ENCODE measurements at regions not wholly inside any gene's neighbourhood (a gene's known extent, or its start where the extent isn't known, plus 50 kb on each side); places are given as distances from the start of the nearest gene placed in this dataset.
"Not testable (repeated sequence)": the region's sequence is repeated elsewhere in the genome, so short reads cannot be mapped to it uniquely, and the experiment has no call there.

GRCh38 chr2:49861821-49862220, 707.5 kb upstream of the FSHR start:
- no peak for DNase-seq

DNA sequence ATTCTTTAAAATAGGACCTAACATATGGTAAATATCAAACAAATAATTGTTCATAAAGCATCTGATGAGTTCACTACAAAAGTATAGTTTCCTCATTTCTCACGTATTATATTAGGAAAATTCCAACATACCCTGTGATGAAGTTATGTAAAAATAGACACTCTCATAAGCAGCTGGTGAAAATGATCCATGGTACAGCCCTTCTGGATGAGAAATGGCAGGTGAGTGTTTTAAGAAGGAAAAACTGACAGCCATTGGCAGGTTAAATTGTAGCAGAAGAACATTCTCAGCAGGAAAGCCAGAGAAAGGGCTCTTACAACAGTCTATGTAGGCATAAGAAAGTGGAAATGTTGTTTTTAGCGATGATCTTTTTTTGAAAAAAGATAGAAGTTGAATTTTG, 706.5 kb upstream of the FSHR start:
- no peak for DNase-seq

DNA sequence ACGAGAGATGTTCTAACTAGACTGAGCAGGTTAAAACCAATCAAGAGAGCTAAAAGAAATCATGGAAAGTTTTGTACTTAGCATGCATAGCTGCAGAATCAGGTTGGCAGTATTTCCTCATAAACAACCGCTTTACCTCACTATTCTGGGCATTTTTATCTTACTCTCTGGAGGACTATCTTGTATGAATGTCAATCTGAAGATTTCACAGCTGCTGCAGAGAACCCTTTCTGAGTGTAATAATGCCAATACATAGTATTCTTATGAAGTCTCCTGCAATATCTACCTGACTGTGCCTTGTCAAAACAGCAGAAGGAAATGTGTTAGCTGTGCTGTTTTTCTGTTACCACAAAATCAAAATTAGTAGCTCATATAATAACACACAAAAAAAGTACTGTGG, 705.9 kb upstream of the FSHR start:
- DNase-seq = no peak

GRCh38 chr2:49858657-49859056, 704.3 kb upstream of the FSHR start:
- no peak for DNase-seq

DNA sequence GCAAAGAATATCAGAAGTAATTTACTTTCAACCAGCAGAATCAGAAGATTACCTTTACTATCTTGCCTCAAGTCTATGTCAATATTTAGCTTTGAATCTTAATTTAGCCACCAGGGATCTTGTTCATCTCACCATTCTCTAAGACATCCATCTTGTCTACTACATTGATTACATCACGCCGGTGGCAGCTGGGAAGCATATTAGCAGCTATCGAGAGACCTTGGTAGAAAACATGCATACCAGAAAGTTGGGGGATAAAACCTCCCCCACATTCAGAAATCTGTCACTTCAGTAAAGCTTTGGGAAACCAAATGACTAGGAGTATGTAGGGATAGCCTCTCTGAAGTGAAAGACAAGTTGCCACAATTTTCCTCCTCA, 703.8 kb upstream of the FSHR start:
- DNase-seq = no peak

DNA sequence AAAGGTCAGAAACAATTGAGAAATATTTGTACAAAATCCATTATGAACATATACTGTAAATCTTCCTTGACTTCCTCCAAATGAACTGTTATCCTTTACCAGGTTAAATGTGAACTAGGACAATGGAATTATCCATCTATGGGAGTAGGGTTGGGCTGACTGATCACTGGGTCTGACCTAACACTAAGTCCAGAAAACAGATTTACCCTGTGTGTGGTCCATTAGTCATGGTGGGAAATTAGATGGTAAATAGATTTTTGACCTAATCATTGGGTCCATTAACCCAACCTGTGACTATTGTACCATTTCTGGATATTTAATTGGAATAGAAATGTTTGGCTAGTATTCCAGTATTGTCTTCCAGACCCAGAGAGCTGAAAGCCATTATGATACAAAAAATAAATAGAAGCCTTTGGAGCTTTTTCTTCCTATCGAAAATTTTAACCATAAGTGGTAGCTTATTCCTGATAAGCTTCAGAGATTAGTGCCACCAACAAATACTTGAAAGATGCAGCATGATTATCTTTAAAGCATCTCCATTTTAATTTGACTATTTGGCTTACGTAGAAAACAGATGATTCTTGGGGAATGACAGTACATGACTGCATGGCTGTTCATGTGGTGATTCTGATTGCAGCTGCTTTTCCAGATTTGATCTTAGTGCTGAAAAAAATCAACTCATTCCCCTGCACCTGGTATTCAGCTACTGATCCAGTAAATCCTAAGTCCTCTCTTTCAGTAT, 703.2 kb upstream of the FSHR start:
- DNase-seq = no peak

DNA sequence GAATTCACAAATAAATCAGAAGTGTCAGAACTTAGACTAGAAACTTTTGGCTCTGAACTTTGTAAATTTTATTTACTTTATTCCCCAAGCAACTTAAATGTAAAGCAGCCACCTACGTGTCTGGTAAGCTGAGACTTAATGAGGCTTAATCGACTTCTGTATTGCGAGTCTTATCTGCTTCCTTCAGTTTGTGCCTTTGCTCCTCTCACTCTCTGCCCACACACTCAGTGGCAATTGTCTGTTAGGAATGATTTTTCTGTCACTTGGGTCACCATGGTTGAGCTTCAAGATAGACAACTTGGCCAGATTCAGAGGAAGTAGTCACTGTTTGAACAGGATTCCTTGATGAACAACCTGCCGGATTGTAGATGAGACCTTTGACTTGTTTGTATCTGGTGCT, 691.4 kb upstream of the FSHR start:
- no peak for DNase-seq

GRCh38 chr2:49845021-49845420, 690.7 kb upstream of the FSHR start:
- no peak for DNase-seq

- not testable (repeated sequence) for DNase-seq
Observed at GRCh38 chr2:49844113-49844512, 689.8 kb upstream of the FSHR start.

DNA sequence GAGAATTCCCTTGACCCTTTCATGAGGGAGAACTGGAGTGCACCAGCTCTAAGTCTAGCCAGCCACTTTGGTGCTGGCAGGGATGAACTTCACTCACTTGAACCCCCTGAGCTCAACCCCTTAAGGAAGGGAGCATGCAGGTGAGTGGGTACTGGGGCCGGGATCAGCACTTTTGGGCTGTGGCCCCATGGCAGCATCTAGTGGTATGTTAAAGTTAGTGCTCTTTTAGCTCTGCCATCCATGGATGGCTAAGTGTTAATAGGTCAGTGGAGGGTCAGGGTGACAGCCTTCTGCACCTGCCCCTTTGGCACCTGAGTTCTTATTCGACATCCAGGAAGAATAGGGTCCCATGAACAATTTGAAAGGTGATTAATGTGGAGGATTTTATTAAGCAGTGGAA, 689.0 kb upstream of the FSHR start:
- no peak for DNase-seq

DNA sequence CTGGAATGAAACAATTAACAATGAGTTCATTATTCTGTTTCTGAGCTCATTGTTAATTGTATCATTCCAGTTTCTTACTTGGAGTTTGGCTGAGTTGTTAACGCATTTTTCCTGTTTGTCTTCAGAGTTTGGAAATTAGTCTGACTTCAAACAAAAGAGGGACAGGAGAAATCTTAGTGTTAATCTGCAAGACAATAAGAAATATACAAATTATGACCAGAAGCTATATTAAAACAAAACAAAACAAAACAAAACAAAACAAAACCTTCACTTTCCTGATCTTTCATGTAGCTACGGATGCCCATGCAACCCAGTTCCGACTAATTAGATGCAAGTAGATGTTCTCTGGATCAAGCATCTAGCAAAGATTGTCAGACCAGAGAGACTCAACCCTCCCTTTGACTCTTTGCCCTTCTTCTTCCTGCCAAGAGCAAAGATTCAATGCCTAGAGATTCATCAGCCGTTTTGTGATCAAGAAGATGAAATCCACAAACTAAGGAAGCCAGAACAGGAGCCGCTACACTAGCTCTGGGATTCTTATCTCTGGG, 686.2 kb upstream of the FSHR start:
- DNase-seq = no peak

DNA sequence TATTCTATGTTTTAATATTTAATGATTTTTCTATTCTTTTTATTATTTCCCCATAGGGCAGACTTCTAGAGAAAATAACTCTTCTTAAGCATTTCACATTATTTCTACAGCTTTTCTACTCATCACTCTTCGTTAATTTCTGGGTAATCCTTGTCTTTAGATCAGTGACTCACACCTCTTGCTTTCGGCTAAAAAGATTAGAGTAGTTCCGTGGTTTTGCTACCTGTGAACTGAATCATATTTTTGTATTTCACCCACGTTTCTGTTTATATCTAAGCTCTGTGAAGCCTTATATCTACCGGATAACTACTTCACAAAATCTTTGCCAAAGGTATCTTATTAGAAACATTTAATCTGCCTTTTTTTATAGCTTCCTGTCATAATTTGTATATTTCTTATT, 685.5 kb upstream of the FSHR start:
- no peak for DNase-seq

DNA sequence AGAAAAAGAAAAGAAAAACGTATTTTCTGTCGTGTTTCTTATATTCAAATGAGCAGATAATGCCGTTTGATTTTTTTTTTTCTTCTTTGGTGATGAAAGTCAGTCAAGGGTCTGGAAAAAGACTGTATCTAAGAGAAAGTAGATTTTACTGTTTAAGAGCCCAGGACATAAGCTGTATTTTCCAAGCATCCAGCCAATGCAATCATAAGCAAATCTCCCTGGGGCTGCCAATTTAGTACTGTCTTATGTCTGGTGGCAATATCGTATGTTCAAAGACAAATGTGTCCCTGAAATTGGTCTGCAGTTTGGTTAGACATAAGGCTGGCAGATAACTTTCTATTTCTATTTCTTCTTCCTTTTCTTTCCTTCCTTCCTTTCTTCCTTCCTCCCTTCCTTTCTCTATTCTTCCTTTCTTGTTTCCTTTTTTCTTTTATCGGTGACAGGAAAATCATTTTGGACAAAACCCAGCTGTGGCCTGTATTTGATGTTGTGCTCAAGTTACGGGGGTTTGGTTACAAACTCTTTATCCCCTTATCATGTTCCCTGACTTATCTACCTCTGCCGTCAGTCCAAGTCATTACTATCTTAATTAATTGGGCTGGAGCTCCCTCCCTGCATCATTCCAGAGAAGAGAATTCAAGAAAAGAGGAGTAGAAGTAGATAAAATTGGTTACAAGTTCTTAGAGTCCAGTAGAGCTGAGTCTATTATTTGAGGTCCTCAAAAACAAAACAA, 683.4 kb upstream of the FSHR start:
- no peak for DNase-seq

DNA sequence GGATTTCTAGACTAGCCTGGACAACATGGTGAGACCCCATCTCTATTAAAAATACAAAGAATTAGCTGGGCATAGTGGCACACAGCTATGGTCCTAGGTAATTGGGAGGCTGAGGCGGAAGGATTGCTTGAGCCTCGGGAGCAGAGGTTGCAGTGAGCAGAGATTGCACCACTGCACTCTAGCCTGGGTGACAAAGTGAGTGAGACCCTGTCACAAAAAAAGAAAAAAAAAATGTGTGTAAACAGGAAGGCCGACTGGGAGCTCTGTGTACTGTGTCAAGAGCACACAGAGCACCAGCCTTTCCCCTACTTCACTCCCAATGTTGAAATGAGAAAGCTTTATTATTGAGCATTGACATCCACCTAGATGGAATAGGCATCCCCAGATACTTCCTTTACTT, 681.7 kb upstream of the FSHR start:
- no peak for DNase-seq

- DNase-seq = no peak
Observed at GRCh38 chr2:49834433-49834832, 680.1 kb upstream of the FSHR start.

- no peak for DNase-seq
Observed at GRCh38 chr2:49832555-49832954, 678.2 kb upstream of the FSHR start.

GRCh38 chr2:49831698-49832367, 677.5 kb upstream of the FSHR start:
- DNase-seq = no peak

- no peak for DNase-seq
Observed at GRCh38 chr2:49830846-49831245, 676.5 kb upstream of the FSHR start.

DNA sequence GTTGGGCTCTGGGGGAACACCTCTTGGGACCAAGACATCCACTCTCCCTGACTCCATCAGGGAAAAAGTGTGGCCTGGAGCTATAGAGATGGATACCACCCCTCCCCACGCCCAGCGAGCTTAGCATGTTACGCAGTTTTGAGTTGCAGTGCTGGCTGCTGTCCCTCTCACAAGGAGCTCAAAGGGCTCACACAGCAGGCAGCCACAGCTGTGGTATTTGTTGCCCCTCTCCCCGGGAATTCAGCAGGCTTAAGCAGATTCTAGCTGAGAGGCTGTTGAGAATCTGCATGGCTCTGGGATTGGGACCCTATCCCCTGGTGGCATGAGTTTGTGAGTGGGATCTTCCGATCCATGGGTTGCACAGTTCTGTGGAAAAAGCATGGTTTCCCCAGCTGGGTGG, 673.1 kb upstream of the FSHR start:
- DNase-seq = no peak

GRCh38 chr2:49813208-49813607, 658.9 kb upstream of the FSHR start:
- no peak for DNase-seq

DNA sequence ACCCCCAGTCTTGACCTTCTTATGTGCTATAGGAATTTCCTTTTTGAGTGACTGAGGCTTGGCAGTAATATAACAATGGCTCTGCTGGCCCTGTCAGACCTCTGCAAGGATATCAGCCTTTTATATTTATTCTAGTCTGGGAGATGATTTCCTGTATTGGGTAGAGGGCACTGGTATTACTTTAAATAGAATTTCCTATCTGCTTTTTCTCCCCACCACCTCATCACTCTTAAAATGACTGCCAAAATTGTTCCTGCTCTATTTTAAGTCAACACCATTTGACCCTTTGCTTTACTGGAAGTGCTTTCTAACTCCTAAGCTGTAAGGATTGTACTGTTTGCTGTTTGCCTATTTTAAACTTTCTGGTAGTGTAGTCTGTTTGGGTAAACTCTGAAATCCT, 658.4 kb upstream of the FSHR start:
- DNase-seq = no peak

- no peak for DNase-seq
Observed at GRCh38 chr2:49811502-49811901, 657.2 kb upstream of the FSHR start.

DNA sequence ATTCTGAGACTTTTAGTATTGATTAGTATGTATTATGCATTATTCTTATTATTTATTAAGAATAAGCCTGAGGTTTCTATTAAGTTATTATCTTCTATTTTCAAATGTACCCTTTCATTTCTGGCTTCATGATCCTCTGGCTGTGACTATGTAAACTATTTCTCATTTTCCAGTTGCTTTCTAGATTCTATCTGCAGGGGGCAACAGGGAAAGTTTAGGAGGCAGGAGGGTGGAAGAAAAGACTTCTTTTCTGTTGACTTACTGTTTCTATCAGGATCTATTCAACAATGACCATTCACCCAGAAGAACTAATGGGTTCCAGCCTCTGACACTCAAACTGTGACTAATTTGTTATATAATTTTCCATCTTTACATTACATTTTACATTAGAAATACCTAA, 653.4 kb upstream of the FSHR start:
- DNase-seq = no peak
